Stimulated activated CD8-positive, alpha-beta memory T cell treated with anti-CD3 and anti-CD28 coated beads, Interleukin-15, amount 100 ng/mL, for 4 hours (primary cell): ENCODE measurements at regions not wholly inside any gene's neighbourhood (a gene's known extent, or its start where the extent isn't known, plus 50 kb on each side); places are given as distances from the start of the nearest gene placed in this dataset.

Source experiments
- DNase-seq, 2 donors: peaks; one replicate each; pipeline ENCODE4 v3.0.0-alpha.2; 2020; ENCODE audit warnings: low read depth in 2 of 2

DNA sequence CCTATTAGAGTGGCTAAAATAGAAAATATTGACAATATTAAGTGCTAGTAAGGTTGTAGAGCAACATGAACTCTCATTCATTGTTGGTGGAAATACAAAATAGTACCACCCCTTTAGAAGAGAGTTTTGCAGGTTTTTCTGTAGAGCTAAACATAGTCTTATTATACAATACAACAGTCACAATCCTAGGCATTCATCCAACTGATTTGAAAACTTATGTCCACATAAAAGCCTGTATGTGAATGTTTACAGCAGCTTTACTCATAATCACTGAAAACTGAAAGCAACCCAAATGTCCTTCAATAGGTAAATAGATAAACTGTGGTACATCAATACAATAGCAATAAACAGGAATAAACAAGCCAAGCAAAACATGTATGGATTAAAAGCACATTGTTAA is 127.2 kb upstream of the PRNP start:
- no peak for DNase-seq

DNA sequence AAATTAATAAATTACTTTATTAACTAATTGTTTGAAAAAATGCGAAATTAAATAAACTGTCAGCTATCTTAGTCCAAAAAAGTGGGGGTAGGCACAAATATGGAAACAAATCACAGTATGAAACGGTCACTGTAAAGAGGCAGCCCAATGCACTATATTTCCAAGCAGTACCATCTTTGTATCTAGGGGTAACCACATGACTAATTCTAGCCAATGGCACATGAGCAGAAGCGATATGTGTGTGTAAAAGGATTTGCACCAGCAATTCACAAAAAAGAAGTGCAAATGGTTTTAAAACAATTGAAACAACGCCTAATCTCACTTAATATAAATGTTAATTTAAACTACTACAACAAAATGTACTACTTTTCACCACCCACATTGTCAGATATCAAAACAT is 129.5 kb upstream of the PRNP start:
- no peak for DNase-seq

DNA sequence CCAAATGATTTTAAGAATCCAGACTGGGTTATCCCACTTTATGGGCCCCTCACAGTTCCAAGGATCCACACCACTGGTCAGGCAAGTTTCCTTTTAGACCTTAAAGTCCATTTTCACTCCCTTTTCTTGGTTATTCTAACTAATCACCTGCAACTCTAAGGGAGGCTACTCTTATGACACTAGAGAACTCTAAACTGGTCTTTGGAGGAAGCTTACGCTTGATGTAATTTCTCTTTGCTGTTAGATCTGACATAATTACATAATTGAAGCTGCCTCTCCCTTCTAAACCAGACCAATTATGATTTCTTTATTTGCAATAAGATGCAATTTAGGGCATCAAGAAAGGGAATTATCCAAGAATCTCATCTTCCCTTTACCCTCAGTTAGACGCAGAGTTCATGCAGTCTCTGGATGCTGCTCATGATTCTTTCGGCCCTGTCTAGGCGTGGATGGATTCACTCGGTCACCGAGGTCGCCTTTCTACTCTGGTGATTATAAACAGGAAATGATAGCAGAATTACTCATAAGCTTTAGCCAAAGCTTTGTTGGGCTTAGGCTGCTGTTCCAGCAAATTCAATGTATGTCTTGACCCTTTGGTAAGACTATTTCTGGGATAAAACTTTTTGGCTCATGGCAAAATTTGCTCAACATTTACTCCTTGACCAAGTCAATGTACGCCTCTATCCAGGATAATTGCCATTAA is 130.9 kb upstream of the PRNP start:
- no peak for DNase-seq

DNA sequence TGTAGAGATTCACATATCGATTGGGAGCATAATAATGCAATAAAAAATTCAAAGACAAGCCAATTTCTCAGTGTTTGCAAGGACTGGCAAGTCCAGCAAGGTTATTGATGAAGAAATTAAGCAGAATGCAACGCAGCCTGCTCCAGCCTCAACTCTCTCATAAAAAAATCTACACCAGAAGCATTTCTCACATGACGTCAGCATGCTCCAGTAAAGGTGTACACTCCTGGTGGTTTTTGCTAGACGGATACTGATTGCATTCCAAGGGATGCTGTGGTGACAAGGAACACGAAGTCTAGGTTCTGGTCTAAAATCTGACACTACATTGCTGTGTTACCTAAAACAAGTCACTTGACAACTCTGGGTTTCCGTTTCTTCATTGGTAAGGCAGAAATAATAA is 131.9 kb upstream of the PRNP start:
- no peak for DNase-seq

DNA sequence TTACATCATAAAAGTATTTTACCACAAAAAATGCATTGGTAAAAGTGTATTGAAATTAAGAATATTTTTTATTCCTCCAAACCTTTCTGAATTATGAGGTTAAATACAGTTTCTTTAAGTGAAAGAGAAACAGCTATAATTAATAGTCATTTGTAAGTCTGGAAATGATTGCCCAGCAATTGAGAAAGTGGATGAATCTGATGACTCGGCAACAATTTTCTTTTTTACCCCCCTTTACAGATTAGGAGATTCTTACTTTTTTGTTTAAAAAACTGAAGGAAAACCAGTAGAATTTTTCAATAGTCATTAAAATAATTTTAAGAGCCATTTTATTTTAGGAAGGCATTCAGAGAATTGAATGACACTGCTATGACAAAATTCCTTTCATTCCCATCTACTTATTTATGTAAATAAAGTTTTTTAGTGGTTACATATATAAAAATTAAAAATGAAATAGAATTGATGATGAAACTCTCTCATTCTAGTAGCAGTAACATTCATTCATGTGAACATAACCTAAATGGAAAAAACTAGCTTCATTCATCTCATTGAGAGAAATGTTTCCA is 134.1 kb upstream of the PRNP start:
- DNase-seq = no peak

DNA sequence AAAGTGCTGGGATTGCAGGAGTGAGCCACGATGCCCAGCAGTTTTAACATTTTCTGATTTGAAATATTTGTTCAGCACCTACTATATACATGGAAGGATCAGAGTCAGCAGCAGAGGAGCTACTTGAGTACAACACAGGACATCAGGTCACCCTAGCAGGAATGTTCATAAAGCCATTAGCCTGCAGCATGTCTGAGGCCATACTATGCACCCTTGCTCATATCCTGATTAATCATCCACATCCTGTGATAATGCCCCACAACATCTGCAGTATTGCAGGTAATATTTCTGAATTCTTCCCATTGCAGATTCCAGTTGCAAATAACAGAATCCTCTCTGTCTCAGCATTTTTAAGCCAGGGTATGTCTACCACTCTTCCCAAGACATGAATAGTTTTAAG is 135.5 kb upstream of the PRNP start:
- DNase-seq = no peak

DNA sequence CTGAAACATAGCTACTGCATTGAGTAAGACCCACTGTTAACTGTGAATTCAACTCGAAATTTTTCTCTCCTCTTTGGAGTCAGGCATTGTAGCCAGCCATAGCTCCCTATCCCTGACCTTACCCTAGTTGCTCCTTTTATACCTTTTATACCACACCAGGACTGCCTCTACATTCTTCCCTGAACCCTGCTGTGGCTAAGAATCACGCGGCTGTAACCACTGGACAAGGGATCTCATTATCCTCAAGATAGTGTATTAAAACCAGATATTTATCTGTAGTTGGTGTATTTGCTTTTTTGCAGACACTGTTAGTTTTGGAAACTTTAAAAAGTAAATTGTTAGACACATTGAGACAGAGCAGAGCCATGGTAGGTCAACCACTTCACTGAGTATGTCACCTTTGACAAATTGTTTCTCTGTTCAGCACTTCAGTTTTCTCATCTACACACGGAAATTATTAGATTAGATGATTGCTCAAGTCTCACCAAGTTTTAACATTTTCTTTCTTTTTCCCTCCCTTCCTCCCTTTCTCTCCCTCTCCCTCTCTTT is 136.5 kb upstream of the PRNP start:
- no peak for DNase-seq

DNA sequence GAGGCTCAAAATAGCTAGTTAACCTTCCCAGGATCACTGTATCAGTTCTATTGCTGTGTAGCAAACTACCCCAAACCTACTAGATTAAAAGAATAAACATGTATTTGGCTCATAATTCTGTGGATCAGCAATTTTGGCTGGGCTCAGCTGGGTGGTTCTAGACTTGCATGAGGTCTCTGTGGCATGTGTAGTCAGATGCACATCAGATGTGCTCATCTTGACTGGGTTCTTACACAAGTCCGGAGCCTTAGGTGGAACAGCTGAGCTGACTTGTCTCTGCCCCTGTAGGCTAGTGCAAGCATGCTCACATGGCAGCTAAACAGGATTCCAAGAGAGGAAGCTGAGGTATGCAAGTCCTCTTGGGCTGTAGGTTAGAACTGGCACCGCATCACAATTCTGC is 137.7 kb upstream of the PRNP start:
- DNase-seq = no peak

DNA sequence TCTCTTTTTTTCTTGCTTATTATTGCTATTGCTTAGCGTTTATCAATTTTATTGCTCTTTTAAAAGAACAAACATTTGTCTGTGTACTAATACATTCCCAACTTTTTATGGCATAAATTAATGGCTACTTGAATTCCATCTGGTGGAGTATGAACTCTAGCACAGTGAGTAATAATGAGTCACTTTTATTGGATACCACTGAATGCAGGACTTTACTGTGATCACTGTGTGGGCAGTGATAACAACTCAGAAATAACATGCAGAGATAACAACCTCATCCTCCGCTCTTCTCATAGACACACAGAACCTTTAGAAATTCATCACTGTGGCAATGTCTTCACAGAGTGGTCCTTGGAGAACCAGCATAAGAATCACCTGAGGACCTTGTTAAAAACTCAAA is 139.5 kb upstream of the PRNP start:
- DNase-seq = no peak

DNA sequence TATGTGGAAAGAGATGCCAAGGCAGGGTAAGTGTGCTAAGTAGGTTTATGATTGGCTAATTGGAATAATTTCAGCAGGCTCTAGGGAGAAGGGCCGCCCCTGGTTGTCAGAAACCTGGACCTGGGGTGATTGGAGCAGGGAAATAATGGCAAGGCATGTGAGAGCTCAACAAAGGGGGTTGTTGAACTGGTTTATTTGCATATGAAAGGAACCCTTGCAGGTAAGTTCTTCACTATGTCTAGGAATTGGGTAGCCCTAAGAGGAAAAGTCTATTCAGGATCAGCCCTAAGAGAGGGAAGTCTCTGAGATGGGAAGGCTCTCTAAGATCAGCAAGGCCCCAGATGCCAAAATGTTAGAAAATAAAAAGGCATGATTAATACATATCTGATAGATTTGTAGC is 139.9 kb upstream of the PRNP start:
- DNase-seq = no peak

DNA sequence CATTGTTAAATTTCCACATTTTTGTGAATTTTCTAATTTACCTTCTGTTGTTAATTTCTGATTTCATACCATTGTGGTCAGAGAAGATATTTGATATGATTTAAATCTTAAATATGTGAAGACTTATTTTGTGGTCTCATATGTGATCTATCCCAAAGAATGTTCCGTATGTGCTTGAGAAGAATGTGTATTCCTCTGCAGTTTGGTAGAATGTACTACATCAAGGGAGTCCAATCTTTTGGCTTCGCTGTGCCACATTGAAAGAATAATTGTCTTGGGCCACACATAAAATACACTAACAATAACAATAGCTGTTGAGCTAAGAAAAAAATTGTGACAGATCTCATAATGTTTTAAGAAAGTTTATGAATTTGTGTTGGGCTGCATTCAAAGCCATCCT is 140.7 kb upstream of the PRNP start:
- no peak for DNase-seq

DNA sequence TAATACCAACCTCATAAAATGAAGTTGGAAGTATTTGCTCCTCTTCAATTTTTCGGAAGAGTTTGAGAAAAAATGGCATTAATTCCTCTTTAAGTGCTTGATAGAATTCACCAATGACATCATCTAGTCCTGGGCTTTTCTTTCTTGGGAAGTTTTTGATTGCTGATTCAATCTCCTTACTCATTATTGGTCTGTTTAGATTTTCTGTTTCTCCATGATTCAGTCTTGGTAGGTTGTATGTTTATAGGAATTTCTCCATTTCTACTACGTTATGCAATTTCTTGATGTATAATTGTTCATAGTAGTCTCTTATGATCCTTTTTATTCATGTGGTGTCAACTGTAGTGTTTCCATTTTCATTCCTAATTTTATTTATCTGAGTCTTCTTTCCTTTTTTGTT is 141.5 kb upstream of the PRNP start:
- no peak for DNase-seq

DNA sequence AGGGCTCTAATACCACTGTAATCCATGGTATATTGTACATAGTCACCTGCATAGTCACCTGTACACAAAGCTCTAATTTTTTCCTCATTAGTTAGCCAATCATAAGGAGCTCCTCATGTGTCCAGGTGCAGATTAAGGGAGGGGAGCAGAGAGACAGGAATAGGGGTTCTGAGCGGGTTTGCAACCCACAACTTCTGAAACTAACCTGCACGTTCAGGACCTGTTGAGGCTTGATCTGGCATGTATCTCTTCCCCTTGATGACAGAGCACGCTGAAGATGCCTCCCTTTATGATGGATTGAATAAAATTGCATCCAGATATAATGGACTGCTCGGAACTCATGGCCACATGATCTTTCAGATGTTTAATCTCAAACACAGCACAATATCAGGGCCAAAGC is 144.0 kb upstream of the PRNP start:
- DNase-seq = no peak

DNA sequence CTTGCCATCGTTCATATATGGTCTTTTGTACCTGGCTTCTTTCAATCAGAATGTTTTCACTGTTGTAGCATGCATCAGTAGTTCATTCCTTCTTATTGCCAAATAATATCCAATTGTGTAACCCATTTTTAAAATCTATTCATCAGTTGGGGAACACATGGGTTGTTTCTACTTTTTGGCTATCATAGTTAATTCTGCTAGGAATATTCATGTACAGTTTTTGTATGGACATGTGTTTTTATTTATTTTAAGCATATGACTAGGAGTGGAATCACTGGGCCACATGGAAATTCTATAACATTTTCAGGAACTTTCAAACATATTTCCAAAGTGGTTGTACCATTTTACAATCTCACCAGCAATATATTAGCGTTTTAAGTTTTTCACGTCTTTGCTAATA is 151.9 kb upstream of the PRNP start:
- DNase-seq = no peak

DNA sequence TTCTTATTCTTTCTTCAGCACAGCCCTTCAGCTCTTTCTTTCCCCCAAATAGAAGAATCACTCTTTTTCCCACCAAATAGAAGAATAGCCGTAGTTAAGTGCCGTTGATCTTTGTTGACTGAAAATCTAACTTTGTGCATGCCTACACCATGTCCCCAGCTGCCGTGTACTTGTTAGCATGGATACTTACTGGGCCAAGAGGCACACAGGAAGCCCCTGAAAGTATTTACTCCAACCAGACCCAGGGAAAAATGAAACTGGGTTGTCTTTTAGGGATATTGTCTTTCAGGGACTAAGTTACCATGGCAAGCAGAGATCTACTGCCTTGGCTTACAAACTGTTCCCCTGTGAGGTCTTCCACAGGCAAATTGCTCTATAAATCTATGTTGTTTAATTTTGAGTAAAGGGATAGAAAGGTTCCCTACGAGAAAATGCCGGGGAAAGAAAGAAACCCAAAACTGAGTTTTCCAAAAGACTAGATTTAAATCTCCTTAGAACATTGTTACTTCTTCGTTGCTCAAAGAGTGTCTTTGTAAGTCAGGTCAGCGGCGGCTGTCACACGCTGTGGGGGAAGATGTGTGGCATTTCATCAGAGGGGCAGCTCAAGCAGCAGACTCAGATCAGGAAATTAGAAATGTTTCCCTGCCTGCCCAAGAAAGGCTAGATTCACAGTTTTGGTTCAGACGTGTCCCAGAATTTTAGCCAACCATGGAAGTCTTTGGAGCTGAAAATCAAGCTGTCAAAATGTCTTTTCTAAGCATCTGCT is 152.7 kb upstream of the PRNP start:
- no peak for DNase-seq

DNA sequence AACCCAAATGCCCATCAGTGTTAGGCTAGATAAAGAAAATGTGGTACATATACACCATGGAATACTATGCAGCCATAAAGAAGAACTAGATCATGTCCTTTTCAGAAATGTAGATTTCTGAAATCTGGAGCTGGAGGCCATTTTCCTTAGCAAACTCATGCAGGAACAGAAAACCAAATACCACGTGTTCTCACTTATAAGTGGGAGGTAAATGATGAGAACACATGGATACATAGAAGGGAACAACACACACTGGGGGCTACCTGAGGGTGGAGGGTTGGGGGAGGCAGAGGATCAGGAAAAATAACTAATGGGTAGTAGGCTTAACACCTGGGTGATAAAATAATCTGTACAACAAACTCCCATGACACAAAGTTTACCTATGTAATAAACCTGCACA is 153.5 kb upstream of the PRNP start:
- no peak for DNase-seq

DNA sequence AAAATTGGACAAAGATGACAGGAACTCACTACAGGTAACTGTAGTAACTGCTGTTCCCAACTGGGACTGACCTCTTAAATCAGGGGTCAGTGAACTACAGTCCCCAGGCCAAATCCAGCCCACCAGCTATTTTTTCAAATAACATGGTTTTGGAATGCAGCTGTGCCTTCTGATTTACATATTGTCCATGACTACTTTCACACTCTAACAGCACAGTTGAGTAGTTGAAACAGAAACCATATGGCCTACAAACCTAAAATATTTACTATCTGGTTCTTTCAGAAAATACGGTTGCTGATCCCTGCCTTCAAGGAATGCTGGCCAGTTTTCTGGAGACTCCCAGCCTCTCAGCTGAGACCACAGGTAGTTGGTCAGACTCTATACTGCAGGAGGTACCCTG is 161.5 kb upstream of the PRNP start:
- no peak for DNase-seq

DNA sequence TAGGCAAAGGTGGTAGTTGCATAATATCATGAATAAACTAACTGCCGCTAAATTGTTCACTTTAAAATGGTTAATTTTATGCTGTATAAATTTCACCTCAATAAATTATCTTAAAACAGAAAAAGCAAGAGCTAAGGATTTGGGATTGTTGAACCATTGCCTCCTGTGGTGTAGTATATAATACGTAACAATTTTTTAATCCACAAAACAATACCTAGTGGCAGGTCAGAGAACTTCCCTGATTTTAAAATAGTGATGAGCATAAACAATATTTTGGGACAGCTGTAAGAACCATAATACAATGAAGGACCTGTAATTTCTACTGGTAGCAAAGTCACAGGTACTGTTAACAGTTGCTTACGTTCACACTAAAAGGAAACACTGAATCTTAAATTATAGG is 161.9 kb upstream of the PRNP start:
- no peak for DNase-seq

DNA sequence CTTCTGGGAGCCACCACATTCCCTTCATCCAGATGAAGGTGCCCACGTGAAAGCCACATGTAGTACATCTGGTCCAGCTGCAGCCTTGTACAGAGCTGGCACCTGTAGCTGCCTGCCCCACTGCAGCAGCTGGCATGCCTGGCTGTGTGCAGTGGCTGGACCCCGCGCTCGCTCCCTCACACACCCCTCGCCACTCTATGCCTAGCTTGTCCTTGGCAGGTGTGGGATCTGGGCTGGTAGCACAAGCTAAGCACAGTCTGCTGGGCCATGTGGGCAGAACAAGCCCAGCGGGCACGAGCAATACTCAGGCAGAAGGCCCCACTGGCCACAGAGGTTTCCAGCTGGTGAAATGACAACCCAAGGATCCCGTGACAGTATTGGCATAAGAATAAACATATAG is 163.9 kb upstream of the PRNP start:
- DNase-seq = no peak

DNA sequence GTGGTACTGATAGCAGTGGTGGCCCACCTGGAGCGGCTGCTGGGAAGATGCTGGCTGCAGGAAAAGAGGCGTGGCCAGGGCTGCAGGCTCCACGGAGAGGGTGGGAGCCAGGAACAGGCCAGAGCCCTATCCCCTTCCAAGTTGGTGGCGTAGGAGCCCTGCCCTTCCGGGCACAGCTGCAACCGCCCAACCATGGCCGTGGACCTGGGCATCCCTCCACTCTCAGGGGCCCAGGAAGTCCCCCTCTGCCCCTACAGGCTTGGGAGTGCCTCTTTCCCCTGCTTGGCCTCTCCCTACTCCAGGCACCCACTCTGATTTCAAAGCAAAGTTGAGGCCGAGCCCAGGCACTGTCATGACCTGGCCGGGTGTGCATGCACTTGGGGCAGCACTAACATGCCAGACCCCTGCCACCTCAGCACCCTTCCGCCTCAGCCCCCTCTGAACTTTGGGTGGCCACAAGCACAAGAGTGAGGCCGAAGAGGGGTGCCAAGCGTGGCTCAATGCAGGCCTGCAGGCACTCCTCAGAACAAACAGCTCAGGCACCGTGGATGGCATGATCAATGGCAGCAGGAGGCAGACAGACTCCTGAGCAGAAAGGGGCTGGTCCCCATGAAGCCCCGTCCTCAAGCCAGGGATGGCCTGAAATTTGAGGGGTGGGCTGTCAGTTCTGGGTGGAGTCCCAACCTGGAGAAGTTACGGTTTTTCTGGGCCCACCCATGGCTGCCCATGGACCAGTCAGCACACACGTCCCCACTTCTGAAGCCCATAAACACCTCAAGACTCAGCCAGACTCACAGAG is 164.9 kb upstream of the PRNP start:
- no peak for DNase-seq

DNA sequence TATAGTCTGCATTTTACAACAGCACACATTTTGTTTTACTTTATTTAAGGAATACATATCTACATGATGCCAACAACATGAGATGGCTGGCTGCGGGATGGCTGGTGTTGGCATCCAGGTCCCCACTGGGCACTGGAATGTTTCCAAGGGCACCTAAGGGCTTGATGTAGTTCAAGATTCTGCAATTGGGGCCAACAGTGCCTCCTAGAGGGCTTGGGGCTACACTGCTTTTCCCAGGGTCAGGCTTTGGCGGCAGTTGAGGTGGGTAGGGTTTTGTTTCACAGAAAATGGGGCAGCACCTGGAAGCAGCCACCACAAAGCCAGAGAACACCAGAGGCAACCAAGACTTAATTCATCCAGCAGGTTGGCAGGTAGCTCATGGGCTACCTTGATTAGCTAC is 166.7 kb upstream of the PRNP start:
- DNase-seq = no peak

DNA sequence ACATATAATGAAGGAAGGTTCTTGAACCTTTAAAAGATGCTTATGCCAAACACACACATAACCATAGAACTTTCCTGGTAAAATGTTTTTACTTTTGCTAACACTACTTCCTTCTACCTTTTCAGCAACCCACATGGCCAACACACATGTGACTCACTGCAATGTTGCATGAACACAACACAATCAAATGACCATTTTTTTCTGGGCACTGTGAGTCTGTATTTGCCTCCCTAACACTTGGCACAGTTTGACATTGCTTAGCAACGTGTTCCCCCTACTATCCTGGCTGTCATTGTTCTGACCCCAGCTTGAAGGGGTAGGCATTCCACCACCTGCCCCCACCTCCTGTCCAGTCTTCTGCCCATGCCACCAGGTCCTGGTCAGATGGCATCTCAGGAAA is 169.4 kb upstream of the PRNP start:
- DNase-seq = no peak
